ENCODE measurements at regions not wholly inside any gene's neighbourhood (a gene's known extent, or its start where the extent isn't known, plus 50 kb on each side); places are given as distances from the start of the nearest gene placed in this dataset.

GRCh38 chr13:59346999-59347723, 816.6 kb downstream of the DIAPH3 start:
- Histone ChIP-seq H3K27ac (ENCODE audit: low read depth in 1 of 2, low read length in 2 of 2) (no peak overlapping the region), H3K4me1 (ENCODE audit: insufficient read depth, low read length) (no peaks in the 10 kb centered on the region), H3K4me3 (ENCODE audit: low read length) (no peak overlapping the region), H3K9me3 (ENCODE audit: control insufficient read depth in 1 of 2, insufficient read depth in 1 of 2, low read length in 2 of 2) (no peaks in the 10 kb centered on the region), H3K27me3 (ENCODE audit: control insufficient read depth in 1 of 2, insufficient read depth in 2 of 2, low read length in 2 of 2) (no peaks in the 10 kb centered on the region), H3K36me3 (ENCODE audit: insufficient read depth, low read length) (no peaks in the 10 kb centered on the region)
- TF ChIP-seq CTCF (IDR thresholded peaks at IDR 0.05), result no peak
- ATAC-seq (ENCODE audit: poor library complexity) (no peak), DNase-seq (no peak)
- POLR2A ChIA-PET, result no interaction called here
- Mint-ChIP-seq H3K4me1 (ENCODE audit: low read depth) (no peaks in the 10 kb centered on the region), H3K27ac (no peak overlapping the region), H3K9me3 (no peaks in the 10 kb centered on the region), H3K27me3 (no peaks in the 10 kb centered on the region), H3K4me3 (no peak overlapping the region), H3K36me3 (ENCODE audit: low read depth) (no peaks in the 10 kb centered on the region)
- CTCF ChIA-PET, result no interaction called here
- intact Hi-C loops (cut with DNase I, micrococcal nuclease), result no loop called here

- H3K4me1 Mint-ChIP-seq (ENCODE audit: low read depth), result no peaks in the 10 kb centered on the region
- ATAC-seq (ENCODE audit: poor library complexity), result no peak
Observed at GRCh38 chr13:59348617-59349016, 815.1 kb downstream of the DIAPH3 start.

DNA sequence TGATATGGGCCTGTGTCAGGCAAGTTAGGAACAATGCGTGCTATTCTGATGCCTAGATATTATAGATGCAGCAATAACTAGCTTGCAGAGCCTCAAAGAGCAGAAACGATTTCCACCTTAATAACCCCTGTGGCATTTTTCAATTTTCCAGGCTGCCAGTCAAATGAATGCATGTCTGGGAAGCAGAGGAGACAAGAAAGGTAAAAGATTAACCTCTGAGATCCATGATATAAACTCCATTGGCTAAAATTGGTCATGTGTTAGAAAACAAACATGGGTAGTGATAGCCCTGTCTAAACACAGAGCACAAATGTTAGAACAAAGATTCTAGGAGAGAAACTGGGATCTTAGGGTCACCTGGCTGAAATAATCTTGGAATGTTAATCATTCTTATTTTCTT, 811.1 kb downstream of the DIAPH3 start:
- POLR2A ChIA-PET, result no interaction called here
- Histone ChIP-seq H3K4me3 (ENCODE audit: low read length) (no peak overlapping the region), H3K4me1 (ENCODE audit: insufficient read depth, low read length) (no peaks in the 10 kb centered on the region), H3K9me3 (ENCODE audit: control insufficient read depth in 1 of 2, insufficient read depth in 1 of 2, low read length in 2 of 2) (no peaks in the 10 kb centered on the region), H3K27ac (ENCODE audit: low read depth in 1 of 2, low read length in 2 of 2) (no peak overlapping the region), H3K27me3 (ENCODE audit: control insufficient read depth in 1 of 2, insufficient read depth in 2 of 2, low read length in 2 of 2) (no peaks in the 10 kb centered on the region), H3K36me3 (ENCODE audit: insufficient read depth, low read length) (no peaks in the 10 kb centered on the region)
- CTCF ChIA-PET, result no interaction called here
- DNase-seq (no peak), ATAC-seq (ENCODE audit: poor library complexity) (no peak)
- no peak overlapping the region for H3K27ac Mint-ChIP-seq
- H3K36me3 Mint-ChIP-seq (ENCODE audit: low read depth), result no peaks in the 10 kb centered on the region
- no peaks in the 10 kb centered on the region for H3K27me3 Mint-ChIP-seq
- intact Hi-C loops (cut with DNase I, micrococcal nuclease), result no loop called here
- no peaks in the 10 kb centered on the region for H3K9me3 Mint-ChIP-seq
- no peaks in the 10 kb centered on the region for H3K4me1 Mint-ChIP-seq (ENCODE audit: low read depth)
- no peak for TF ChIP-seq CTCF (IDR thresholded peaks at IDR 0.05)
- no peak overlapping the region for H3K4me3 Mint-ChIP-seq

More at GRCh38 chr13:59348617-59349016, 815.1 kb downstream of the DIAPH3 start:
- Histone ChIP-seq H3K27me3 (ENCODE audit: control insufficient read depth in 1 of 2, insufficient read depth in 2 of 2, low read length in 2 of 2) (no peaks in the 10 kb centered on the region), H3K9me3 (ENCODE audit: control insufficient read depth in 1 of 2, insufficient read depth in 1 of 2, low read length in 2 of 2) (no peaks in the 10 kb centered on the region), H3K4me1 (ENCODE audit: insufficient read depth, low read length) (no peaks in the 10 kb centered on the region), H3K36me3 (ENCODE audit: insufficient read depth, low read length) (no peaks in the 10 kb centered on the region), H3K27ac (ENCODE audit: low read depth in 1 of 2, low read length in 2 of 2) (no peak overlapping the region), H3K4me3 (ENCODE audit: low read length) (no peak overlapping the region)
- H3K9me3 Mint-ChIP-seq, result no peaks in the 10 kb centered on the region
- intact Hi-C loops (cut with DNase I, micrococcal nuclease), result no loop called here
- no peak overlapping the region for H3K27ac Mint-ChIP-seq
- TF ChIP-seq CTCF (IDR thresholded peaks at IDR 0.05), result no peak
- H3K36me3 Mint-ChIP-seq (ENCODE audit: low read depth), result no peaks in the 10 kb centered on the region
- H3K4me3 Mint-ChIP-seq, result no peak overlapping the region
- DNase-seq, result no peak
- CTCF ChIA-PET, result no interaction called here
- POLR2A ChIA-PET, result no interaction called here
- no peaks in the 10 kb centered on the region for H3K27me3 Mint-ChIP-seq

Data from CD4-positive, alpha-beta T cell (primary cell).